Liver (tissue), 8 donors: ENCODE measurements at regions not wholly inside any gene's neighbourhood (a gene's known extent, or its start where the extent isn't known, plus 50 kb on each side); places are given as distances from the start of the nearest gene placed in this dataset.

ENCODE experiments used
- DNase-seq: peaks from one replicate; pipeline ENCODE4 v3.0.0-alpha.2; 2017; ENCODE audit warnings: low spot score
- H3K27ac ChIP-seq, 2 donors: one replicate each; pipeline ENCODE4 v1.7.0; 2013; ENCODE audit warnings: inconsistent platforms in 2 of 2, low read length in 2 of 2, control low read depth in 1 of 2, low read depth in 1 of 2, mild to moderate bottlenecking in 1 of 2
- H3K27me3 ChIP-seq, 4 donors: one replicate each; pipeline versions ENCODE4 v1.6.1 to v1.7.0; 2013; ENCODE audit warnings: low read length in 3 of 4, inconsistent platforms in 1 of 4, mild to moderate bottlenecking in 1 of 4, moderate library complexity in 1 of 4; ENCODE audit not compliant: control insufficient read depth in 4 of 4, insufficient read depth in 4 of 4
- H3K36me3 ChIP-seq, 4 donors: one replicate each; pipeline versions ENCODE4 v1.6.1 to v1.7.0; 2013; ENCODE audit warnings: low read length in 3 of 4, mild to moderate bottlenecking in 3 of 4, low read depth in 1 of 4, moderate library complexity in 1 of 4; ENCODE audit not compliant: control insufficient read depth in 4 of 4, insufficient read depth in 3 of 4
- H3K4me1 ChIP-seq, 4 donors: one replicate each; pipeline versions ENCODE4 v1.6.1 to v1.7.0; 2013; ENCODE audit warnings: low read length in 3 of 4, mild to moderate bottlenecking in 3 of 4, moderate library complexity in 1 of 4; ENCODE audit not compliant: control insufficient read depth in 4 of 4, insufficient read depth in 4 of 4
- H3K4me3 ChIP-seq, 3 donors: one replicate each; pipeline versions ENCODE4 v1.6.1 to v1.7.0; 2013; ENCODE audit warnings: low read length in 3 of 3, control low read depth in 1 of 3, low read depth in 1 of 3, mild to moderate bottlenecking in 1 of 3
- H3K9ac ChIP-seq, 2 donors: one replicate each; pipeline ENCODE4 v1.7.0; 2013; ENCODE audit warnings: low read length in 2 of 2, mild to moderate bottlenecking in 2 of 2, moderate library complexity in 2 of 2, control low read depth in 1 of 2, low read depth in 1 of 2
- H3K9me3 ChIP-seq, 4 donors: one replicate each; pipeline versions ENCODE4 v1.6.1 to v1.7.0; 2013; ENCODE audit warnings: low read length in 3 of 4; ENCODE audit not compliant: control insufficient read depth in 4 of 4
- EGR1 ChIP-seq, 2 donors: IDR thresholded peaks; 2 replicates each; pipeline ENCODE4 v1.6.1; 2016 to 2018; ENCODE audit warnings: antibody characterized with exemption in 2 of 2, low read depth in 2 of 2
- FOXA1 ChIP-seq: IDR thresholded peaks from 2 replicates; pipeline ENCODE4 v1.6.1; 2016; ENCODE audit warnings: antibody characterized with exemption
- FOXA2 ChIP-seq: IDR thresholded peaks from 2 replicates; pipeline ENCODE4 v1.6.1; 2016; ENCODE audit warnings: antibody characterized with exemption
- GABPA ChIP-seq, 2 donors: IDR thresholded peaks in 1 of 2; conservative IDR thresholded peaks in 1 of 2; 2 replicates each; pipeline ENCODE4 v1.6.1; 2016; ENCODE audit warnings: antibody characterized with exemption in 2 of 2, mild to moderate bottlenecking in 1 of 2, moderate library complexity in 1 of 2
- HNF4A ChIP-seq, 2 donors: conservative IDR thresholded peaks; 2 replicates each; pipeline ENCODE4 v1.6.1; 2016; ENCODE audit warnings: antibody characterized with exemption in 2 of 2, mild to moderate bottlenecking in 2 of 2
- HNF4G ChIP-seq: IDR thresholded peaks from 2 replicates; pipeline ENCODE4 v1.6.1; 2016; ENCODE audit warnings: antibody characterized with exemption
- JUND ChIP-seq, 2 donors: IDR thresholded peaks; 2 replicates each; pipeline ENCODE4 v1.6.1; 2016; ENCODE audit warnings: antibody characterized with exemption in 2 of 2
- NR2F2 ChIP-seq: IDR thresholded peaks from 2 replicates; pipeline ENCODE4 v1.6.1; 2016; ENCODE audit warnings: antibody characterized with exemption
- RAD21 ChIP-seq, 2 donors: IDR thresholded peaks; 2 replicates each; pipeline ENCODE4 v1.6.1; 2016; ENCODE audit warnings: antibody characterized with exemption in 2 of 2, mild to moderate bottlenecking in 2 of 2
- RXRA ChIP-seq, 2 donors: IDR thresholded peaks; 2 replicates each; pipeline ENCODE4 v1.6.1; 2017 to 2018; ENCODE audit warnings: antibody characterized with exemption in 2 of 2, mild to moderate bottlenecking in 1 of 2
- SP1 ChIP-seq: IDR thresholded peaks from 2 replicates; pipeline ENCODE4 v1.6.1; 2018; ENCODE audit warnings: antibody characterized with exemption, mild to moderate bottlenecking
- TAF1 ChIP-seq: conservative IDR thresholded peaks from 2 replicates; pipeline ENCODE4 v1.6.1; 2016; ENCODE audit warnings: antibody characterized with exemption, mild to moderate bottlenecking
- YY1 ChIP-seq: IDR thresholded peaks from 2 replicates; pipeline ENCODE4 v1.6.1; 2016; ENCODE audit warnings: antibody characterized with exemption, mild to moderate bottlenecking
- WGBS: extraction: QIAGEN DNeasy Blood & Tissue Kit; methylation state at CpG from one replicate; pipeline ENCODE4 v1.1.7; 2013; 5-methylcytosine and 5-hydroxymethylcytosine counted together
- TF ChIP-seq, protein P1 (sequence below): fragments of 150-350 bp; IDR thresholded peaks from 2 replicates; pipeline ENCODE4 v1.5.1; 2017; ENCODE audit warnings: improper control_type of control experiment, low read depth, low read length; ENCODE audit not compliant: missing input control
- TF ChIP-seq, protein P2 (sequence below): IDR thresholded peaks from 2 replicates; pipeline ENCODE4 v1.6.1; 2016; ENCODE audit warnings: antibody characterized with exemption
- TF ChIP-seq, protein P3 (sequence below): IDR thresholded peaks from 2 replicates; pipeline ENCODE4 v1.6.1; 2016; ENCODE audit warnings: antibody characterized with exemption, mild to moderate bottlenecking
- TF ChIP-seq, protein P4 (sequence below): IDR thresholded peaks from 2 replicates; pipeline ENCODE4 v1.6.1; 2016; ENCODE audit warnings: antibody characterized with exemption
- TF ChIP-seq, protein P5 (sequence below): IDR thresholded peaks from 2 replicates; pipeline ENCODE4 v1.6.1; 2016; ENCODE audit warnings: antibody characterized with exemption
- donor health status: healthy.
- donor health status: healthy.
- donor health status: healthy.
- donor health status: healthy.
- donor health status: healthy.

DNA sequence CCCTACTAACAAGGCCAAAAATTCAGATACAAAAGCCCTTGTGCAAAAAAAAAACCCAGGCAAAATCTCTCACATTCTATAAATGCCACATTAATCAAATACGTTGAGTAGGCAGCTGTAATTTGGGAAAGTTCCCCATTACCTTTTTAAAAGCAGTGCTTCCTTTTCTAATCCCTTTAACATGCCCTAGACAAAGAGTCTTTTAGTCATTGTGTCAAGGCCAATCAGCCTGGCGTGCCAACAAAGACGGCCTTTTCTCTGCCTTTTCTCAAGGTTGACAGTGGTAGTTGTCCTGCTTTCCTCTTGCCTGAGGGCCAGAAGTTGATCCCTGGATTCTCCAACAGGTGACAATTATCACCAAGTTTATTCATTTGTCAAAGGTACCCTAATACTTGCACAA is 62.5 kb upstream of the METAP2 start:
- no peak overlapping the region for H3K4me3 ChIP-seq
- DNase-seq: no peak
- no peak overlapping the region for H3K9ac ChIP-seq
- no peaks in the 10 kb centered on the region for H3K4me1 ChIP-seq
- no peaks in the 10 kb centered on the region for H3K36me3 ChIP-seq
- H3K27ac ChIP-seq: no peak overlapping the region
- H3K9me3 ChIP-seq: no peaks in the 10 kb centered on the region
- WGBS: 84% methylated on average over 3 of the region's 3 CpGs
- TF ChIP-seq, protein P1, sequence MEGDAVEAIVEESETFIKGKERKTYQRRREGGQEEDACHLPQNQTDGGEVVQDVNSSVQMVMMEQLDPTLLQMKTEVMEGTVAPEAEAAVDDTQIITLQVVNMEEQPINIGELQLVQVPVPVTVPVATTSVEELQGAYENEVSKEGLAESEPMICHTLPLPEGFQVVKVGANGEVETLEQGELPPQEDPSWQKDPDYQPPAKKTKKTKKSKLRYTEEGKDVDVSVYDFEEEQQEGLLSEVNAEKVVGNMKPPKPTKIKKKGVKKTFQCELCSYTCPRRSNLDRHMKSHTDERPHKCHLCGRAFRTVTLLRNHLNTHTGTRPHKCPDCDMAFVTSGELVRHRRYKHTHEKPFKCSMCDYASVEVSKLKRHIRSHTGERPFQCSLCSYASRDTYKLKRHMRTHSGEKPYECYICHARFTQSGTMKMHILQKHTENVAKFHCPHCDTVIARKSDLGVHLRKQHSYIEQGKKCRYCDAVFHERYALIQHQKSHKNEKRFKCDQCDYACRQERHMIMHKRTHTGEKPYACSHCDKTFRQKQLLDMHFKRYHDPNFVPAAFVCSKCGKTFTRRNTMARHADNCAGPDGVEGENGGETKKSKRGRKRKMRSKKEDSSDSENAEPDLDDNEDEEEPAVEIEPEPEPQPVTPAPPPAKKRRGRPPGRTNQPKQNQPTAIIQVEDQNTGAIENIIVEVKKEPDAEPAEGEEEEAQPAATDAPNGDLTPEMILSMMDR: no peak
- TF ChIP-seq, protein P2, sequence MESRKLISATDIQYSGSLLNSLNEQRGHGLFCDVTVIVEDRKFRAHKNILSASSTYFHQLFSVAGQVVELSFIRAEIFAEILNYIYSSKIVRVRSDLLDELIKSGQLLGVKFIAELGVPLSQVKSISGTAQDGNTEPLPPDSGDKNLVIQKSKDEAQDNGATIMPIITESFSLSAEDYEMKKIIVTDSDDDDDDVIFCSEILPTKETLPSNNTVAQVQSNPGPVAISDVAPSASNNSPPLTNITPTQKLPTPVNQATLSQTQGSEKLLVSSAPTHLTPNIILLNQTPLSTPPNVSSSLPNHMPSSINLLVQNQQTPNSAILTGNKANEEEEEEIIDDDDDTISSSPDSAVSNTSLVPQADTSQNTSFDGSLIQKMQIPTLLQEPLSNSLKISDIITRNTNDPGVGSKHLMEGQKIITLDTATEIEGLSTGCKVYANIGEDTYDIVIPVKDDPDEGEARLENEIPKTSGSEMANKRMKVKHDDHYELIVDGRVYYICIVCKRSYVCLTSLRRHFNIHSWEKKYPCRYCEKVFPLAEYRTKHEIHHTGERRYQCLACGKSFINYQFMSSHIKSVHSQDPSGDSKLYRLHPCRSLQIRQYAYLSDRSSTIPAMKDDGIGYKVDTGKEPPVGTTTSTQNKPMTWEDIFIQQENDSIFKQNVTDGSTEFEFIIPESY: no peak
- TF ChIP-seq, protein P3, sequence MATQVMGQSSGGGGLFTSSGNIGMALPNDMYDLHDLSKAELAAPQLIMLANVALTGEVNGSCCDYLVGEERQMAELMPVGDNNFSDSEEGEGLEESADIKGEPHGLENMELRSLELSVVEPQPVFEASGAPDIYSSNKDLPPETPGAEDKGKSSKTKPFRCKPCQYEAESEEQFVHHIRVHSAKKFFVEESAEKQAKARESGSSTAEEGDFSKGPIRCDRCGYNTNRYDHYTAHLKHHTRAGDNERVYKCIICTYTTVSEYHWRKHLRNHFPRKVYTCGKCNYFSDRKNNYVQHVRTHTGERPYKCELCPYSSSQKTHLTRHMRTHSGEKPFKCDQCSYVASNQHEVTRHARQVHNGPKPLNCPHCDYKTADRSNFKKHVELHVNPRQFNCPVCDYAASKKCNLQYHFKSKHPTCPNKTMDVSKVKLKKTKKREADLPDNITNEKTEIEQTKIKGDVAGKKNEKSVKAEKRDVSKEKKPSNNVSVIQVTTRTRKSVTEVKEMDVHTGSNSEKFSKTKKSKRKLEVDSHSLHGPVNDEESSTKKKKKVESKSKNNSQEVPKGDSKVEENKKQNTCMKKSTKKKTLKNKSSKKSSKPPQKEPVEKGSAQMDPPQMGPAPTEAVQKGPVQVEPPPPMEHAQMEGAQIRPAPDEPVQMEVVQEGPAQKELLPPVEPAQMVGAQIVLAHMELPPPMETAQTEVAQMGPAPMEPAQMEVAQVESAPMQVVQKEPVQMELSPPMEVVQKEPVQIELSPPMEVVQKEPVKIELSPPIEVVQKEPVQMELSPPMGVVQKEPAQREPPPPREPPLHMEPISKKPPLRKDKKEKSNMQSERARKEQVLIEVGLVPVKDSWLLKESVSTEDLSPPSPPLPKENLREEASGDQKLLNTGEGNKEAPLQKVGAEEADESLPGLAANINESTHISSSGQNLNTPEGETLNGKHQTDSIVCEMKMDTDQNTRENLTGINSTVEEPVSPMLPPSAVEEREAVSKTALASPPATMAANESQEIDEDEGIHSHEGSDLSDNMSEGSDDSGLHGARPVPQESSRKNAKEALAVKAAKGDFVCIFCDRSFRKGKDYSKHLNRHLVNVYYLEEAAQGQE: no peak
- TF ChIP-seq, protein P4, sequence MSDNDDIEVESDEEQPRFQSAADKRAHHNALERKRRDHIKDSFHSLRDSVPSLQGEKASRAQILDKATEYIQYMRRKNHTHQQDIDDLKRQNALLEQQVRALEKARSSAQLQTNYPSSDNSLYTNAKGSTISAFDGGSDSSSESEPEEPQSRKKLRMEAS: no peak
- no peak for TF ChIP-seq JUND (IDR thresholded peaks at IDR 0.05)
- no peak for TF ChIP-seq GABPA (IDR thresholded peaks at IDR 0.05 in 1 of 2, conservative IDR thresholded peaks at IDR 0.05 in 1 of 2)
- no peak for TF ChIP-seq EGR1 (IDR thresholded peaks at IDR 0.05; ENCODE audit: low read depth in 2 of 2)
- TF ChIP-seq HNF4G: no peak
- no peak for TF ChIP-seq FOXA1
- no peak for TF ChIP-seq FOXA2
- TF ChIP-seq RAD21 (IDR thresholded peaks at IDR 0.05): no peak
- TF ChIP-seq YY1: no peak
- TF ChIP-seq RXRA (IDR thresholded peaks at IDR 0.05): no peak
- TF ChIP-seq NR2F2: no peak
- TF ChIP-seq TAF1: no peak
- TF ChIP-seq, protein P5, sequence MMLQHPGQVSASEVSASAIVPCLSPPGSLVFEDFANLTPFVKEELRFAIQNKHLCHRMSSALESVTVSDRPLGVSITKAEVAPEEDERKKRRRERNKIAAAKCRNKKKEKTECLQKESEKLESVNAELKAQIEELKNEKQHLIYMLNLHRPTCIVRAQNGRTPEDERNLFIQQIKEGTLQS: no peak
- TF ChIP-seq HNF4A (conservative IDR thresholded peaks at IDR 0.05): no peak
- TF ChIP-seq SP1: no peak
- no peaks in the 10 kb centered on the region for H3K27me3 ChIP-seq
